Astrocyte (in vitro differentiated cells and primary cell): ENCODE measurements at regions not wholly inside any gene's neighbourhood (a gene's known extent, or its start where the extent isn't known, plus 50 kb on each side); places are given as distances from the start of the nearest gene placed in this dataset.

Experiments used
- DNase-seq: peaks from one replicate; pipeline ENCODE4 v3.0.0-alpha.2; 2010; ENCODE audit warnings: low read depth
- FAIRE-seq: peaks from 2 replicates; lab custom pipeline; 2011; peaks lifted over from hg19 to GRCh38; lab: Jason Lieb, UNC
- H2AFZ ChIP-seq: 2 replicates; pipeline ENCODE4 v1.6.0; 2012; ENCODE audit warnings: low read depth, low read length, inconsistent platforms
- H3K27ac ChIP-seq: 2 replicates; pipeline ENCODE4 v1.5.1; 2011; ENCODE audit warnings: low read depth, low read length, inconsistent platforms
- H3K27me3 ChIP-seq: 2 replicates; pipeline ENCODE4 v1.6.0; 2011; ENCODE audit warnings: low read length, inconsistent platforms; ENCODE audit not compliant: insufficient read depth
- H3K36me3 ChIP-seq: 2 replicates; pipeline ENCODE4 v1.5.1; 2011; ENCODE audit warnings: low read length, inconsistent platforms; ENCODE audit not compliant: insufficient read depth
- H3K4me1 ChIP-seq: 2 replicates; pipeline ENCODE4 v1.5.1; 2011; ENCODE audit warnings: low read length, inconsistent platforms; ENCODE audit not compliant: insufficient read depth
- H3K4me2 ChIP-seq: 2 replicates; pipeline ENCODE4 v1.6.0; 2012; ENCODE audit warnings: low read length, inconsistent platforms
- H3K4me3 ChIP-seq: 2 replicates; pipeline ENCODE4 v1.5.1; 2011; ENCODE audit warnings: low read depth, mild to moderate bottlenecking, low read length, inconsistent platforms; ENCODE audit not compliant: insufficient read depth
- H3K79me2 ChIP-seq: 2 replicates; pipeline ENCODE4 v1.6.0; 2012; ENCODE audit warnings: mild to moderate bottlenecking, low read length, inconsistent platforms; ENCODE audit not compliant: insufficient read depth
- H3K9ac ChIP-seq: 2 replicates; pipeline ENCODE4 v1.6.0; 2012; ENCODE audit warnings: mild to moderate bottlenecking, low read length, inconsistent platforms
- H3K9me3 ChIP-seq: 2 replicates; pipeline ENCODE4 v1.5.1; 2012; ENCODE audit warnings: low read depth, mild to moderate bottlenecking, low read length, inconsistent platforms; ENCODE audit not compliant: insufficient read depth
- H4K20me1 ChIP-seq: 2 replicates; pipeline ENCODE4 v1.6.0; 2012; ENCODE audit warnings: low read length, inconsistent platforms; ENCODE audit not compliant: insufficient read depth
- H3K27ac Mint-ChIP-seq: one replicate; pipeline ENCODE4 v1.8.0; 2021; ENCODE audit warnings: mild to moderate bottlenecking, mixed read lengths; ENCODE audit not compliant: unreplicated experiment
- H3K27me3 Mint-ChIP-seq: one replicate; pipeline ENCODE4 v1.8.0; 2021; ENCODE audit warnings: low read depth, mixed read lengths; ENCODE audit not compliant: unreplicated experiment
- H3K36me3 Mint-ChIP-seq: one replicate; pipeline ENCODE4 v1.8.0; 2021; ENCODE audit warnings: low read depth, mixed read lengths; ENCODE audit not compliant: unreplicated experiment
- H3K4me1 Mint-ChIP-seq: one replicate; pipeline ENCODE4 v1.8.0; 2021; ENCODE audit warnings: low read depth, mixed read lengths; ENCODE audit not compliant: unreplicated experiment
- H3K4me3 Mint-ChIP-seq: one replicate; pipeline ENCODE4 v1.8.0; 2021; ENCODE audit warnings: mild to moderate bottlenecking, moderate library complexity, mixed read lengths; ENCODE audit not compliant: unreplicated experiment
- H3K9me3 Mint-ChIP-seq: one replicate; pipeline ENCODE4 v1.8.0; 2021; ENCODE audit warnings: mild to moderate bottlenecking, mixed read lengths; ENCODE audit not compliant: unreplicated experiment
- EZH2 ChIP-seq: IDR thresholded peaks from 2 replicates; pipeline ENCODE4 v1.6.1; 2012; ENCODE audit warnings: mild to moderate bottlenecking, low read length, inconsistent platforms; ENCODE audit not compliant: insufficient read depth
- TF ChIP-seq, protein P1 (sequence below): IDR thresholded peaks from 2 replicates; pipeline ENCODE4 v1.5.1; 2011; ENCODE audit warnings: low read depth, mild to moderate bottlenecking, inconsistent platforms, low read length, moderate library complexity; ENCODE audit not compliant: insufficient read depth

DNA sequence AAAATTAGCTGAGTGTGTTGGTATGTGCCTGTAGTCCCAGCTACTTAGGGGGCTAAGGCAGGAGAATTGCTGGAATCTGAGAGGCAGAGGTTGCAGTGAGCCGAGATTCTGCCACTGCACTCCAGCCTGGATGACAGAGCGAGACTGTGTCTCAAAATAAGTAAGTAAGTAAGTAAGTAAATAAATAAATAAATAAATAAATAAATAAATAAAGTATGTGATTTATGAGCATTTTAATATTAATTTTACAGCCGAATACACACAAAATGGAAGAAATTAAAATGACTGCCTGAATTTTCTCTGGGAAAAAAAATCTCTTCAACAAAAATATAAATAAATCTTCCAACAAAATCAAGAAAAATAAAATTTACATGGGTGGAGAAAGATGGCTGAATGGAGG lies 740.7 kb downstream of the CDH18 start:
- no peak overlapping the region for H3K4me3 Mint-ChIP-seq

DNA sequence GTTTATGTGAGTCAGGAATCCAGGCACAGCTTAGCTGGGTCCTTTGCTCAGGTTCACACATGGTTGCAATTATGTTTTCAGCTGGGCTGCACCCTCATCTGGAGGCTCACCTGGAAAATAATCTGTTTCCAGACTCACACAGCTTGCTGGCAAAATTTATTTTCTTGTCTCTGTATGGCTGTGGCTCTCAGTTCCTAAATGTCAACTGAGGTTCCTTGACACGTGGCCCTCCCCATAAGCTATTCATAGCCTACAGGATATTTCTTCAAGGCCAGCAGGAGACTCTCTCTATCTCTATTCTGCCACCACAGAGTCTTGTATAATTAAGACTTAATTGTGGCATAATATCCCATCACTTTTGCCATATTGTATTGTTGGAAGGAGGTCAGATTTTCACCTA lies 732.0 kb downstream of the CDH18 start:
- H3K4me2 ChIP-seq, result no peak overlapping the region
- Mint-ChIP-seq H3K9me3 (no peaks in the 10 kb centered on the region), H3K4me3 (no peak overlapping the region), H3K4me1 (peaks cover 2% of the 10 kb centered on the region), H3K27me3 (no peaks in the 10 kb centered on the region), H3K36me3 (no peaks in the 10 kb centered on the region), H3K27ac (no peak overlapping the region)
- H3K4me1 ChIP-seq, result no peaks in the 10 kb centered on the region
- DNase-seq, result peak; percentile 13
- TF ChIP-seq EZH2, result no peak
- TF ChIP-seq, protein P1, sequence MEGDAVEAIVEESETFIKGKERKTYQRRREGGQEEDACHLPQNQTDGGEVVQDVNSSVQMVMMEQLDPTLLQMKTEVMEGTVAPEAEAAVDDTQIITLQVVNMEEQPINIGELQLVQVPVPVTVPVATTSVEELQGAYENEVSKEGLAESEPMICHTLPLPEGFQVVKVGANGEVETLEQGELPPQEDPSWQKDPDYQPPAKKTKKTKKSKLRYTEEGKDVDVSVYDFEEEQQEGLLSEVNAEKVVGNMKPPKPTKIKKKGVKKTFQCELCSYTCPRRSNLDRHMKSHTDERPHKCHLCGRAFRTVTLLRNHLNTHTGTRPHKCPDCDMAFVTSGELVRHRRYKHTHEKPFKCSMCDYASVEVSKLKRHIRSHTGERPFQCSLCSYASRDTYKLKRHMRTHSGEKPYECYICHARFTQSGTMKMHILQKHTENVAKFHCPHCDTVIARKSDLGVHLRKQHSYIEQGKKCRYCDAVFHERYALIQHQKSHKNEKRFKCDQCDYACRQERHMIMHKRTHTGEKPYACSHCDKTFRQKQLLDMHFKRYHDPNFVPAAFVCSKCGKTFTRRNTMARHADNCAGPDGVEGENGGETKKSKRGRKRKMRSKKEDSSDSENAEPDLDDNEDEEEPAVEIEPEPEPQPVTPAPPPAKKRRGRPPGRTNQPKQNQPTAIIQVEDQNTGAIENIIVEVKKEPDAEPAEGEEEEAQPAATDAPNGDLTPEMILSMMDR, result no peak
- no peaks in the 10 kb centered on the region for H3K27me3 ChIP-seq
- FAIRE-seq, result no peak
- H4K20me1 ChIP-seq, result no peaks in the 10 kb centered on the region
- no peak overlapping the region for H2AFZ ChIP-seq
- no peaks in the 10 kb centered on the region for H3K9me3 ChIP-seq
- H3K4me3 ChIP-seq, result no peak overlapping the region
- no peaks in the 10 kb centered on the region for H3K79me2 ChIP-seq
- no peak overlapping the region for H3K27ac ChIP-seq
- H3K9ac ChIP-seq, result no peak overlapping the region
- H3K36me3 ChIP-seq, result no peaks in the 10 kb centered on the region

More for the DNA sequence above, 740.7 kb downstream of the CDH18 start:
- DNase-seq, result no peak
- Histone ChIP-seq H4K20me1 (no peaks in the 10 kb centered on the region), H2AFZ (no peak overlapping the region), H3K36me3 (no peaks in the 10 kb centered on the region), H3K9ac (no peak overlapping the region), H3K9me3 (peaks cover 3% of the 10 kb centered on the region), H3K4me1 (no peaks in the 10 kb centered on the region), H3K4me3 (no peak overlapping the region), H3K27me3 (no peaks in the 10 kb centered on the region), H3K4me2 (no peak overlapping the region), H3K27ac (no peak overlapping the region), H3K79me2 (no peaks in the 10 kb centered on the region)
- no peak for FAIRE-seq
- no peak overlapping the region for H3K27ac Mint-ChIP-seq
- TF ChIP-seq, protein P1, result no peak
- no peak for TF ChIP-seq EZH2
- no peaks in the 10 kb centered on the region for H3K36me3 Mint-ChIP-seq
- H3K27me3 Mint-ChIP-seq, result no peaks in the 10 kb centered on the region
- H3K9me3 Mint-ChIP-seq, result no peaks in the 10 kb centered on the region
- H3K4me1 Mint-ChIP-seq, result no peaks in the 10 kb centered on the region

DNA sequence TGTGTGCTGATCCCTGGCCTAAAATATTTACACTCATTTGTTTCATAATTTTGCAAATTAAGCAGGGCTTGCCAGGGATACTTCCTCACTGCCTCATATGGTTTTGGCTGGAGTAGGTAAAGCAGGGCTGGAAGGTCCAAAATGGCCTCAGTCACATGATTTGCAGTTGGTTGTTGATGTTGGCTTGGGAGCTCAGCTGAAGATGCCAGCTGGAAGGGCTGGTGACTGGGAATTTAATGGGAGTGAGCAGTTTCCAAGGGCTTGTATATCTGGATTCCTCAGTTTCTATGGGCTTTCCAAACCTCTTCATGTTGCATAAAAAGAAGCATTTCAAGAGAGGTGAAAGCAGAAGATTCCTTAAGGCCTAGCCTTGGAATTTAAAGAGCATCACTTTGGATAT lies 729.3 kb downstream of the CDH18 start:
- no peak overlapping the region for H3K4me3 ChIP-seq
- H3K4me3 Mint-ChIP-seq, result no peak overlapping the region
- no peaks in the 10 kb centered on the region for H3K79me2 ChIP-seq
- no peaks in the 10 kb centered on the region for H3K27me3 ChIP-seq
- DNase-seq (peak; percentile 2), FAIRE-seq (no peak)
- H3K36me3 ChIP-seq, result no peaks in the 10 kb centered on the region
- H3K27ac ChIP-seq, result no peak overlapping the region
- H3K9me3 Mint-ChIP-seq, result no peaks in the 10 kb centered on the region
- no peaks in the 10 kb centered on the region for H3K4me1 ChIP-seq
- no peak overlapping the region for H2AFZ ChIP-seq
- H4K20me1 ChIP-seq, result no peaks in the 10 kb centered on the region
- H3K4me2 ChIP-seq, result no peak overlapping the region
- H3K27me3 Mint-ChIP-seq, result no peaks in the 10 kb centered on the region
- H3K9ac ChIP-seq, result no peak overlapping the region
- peaks cover 2% of the 10 kb centered on the region for H3K4me1 Mint-ChIP-seq
- H3K27ac Mint-ChIP-seq, result no peak overlapping the region
- no peak for TF ChIP-seq EZH2
- TF ChIP-seq, protein P1, result no peak
- no peaks in the 10 kb centered on the region for H3K9me3 ChIP-seq
- no peaks in the 10 kb centered on the region for H3K36me3 Mint-ChIP-seq
